Mesothelial cell of epicardium (in vitro differentiated cells): ENCODE measurements at regions not wholly inside any gene's neighbourhood (a gene's known extent, or its start where the extent isn't known, plus 50 kb on each side); places are given as distances from the start of the nearest gene placed in this dataset.
A peak's percentile ranks its signal among the peaks of the same experiment; 100 is the strongest.

Experiments used
- DNase-seq, 2 experiments: peaks; one replicate each; pipeline ENCODE4 v3.0.0; 2021; ENCODE audit warnings: low spot score in 2 of 2; ENCODE audit not compliant: unreplicated experiment in 2 of 2
- H3K27ac Mint-ChIP-seq: 2 replicates; pipeline ENCODE4 v1.8.0; 2021; ENCODE audit warnings: mixed read lengths
- H3K27me3 Mint-ChIP-seq: 2 replicates; pipeline ENCODE4 v1.8.0; 2021; ENCODE audit warnings: low read depth, mixed read lengths
- H3K36me3 Mint-ChIP-seq: 2 replicates; pipeline ENCODE4 v1.8.0; 2021; ENCODE audit warnings: mixed read lengths
- H3K4me1 Mint-ChIP-seq: 2 replicates; pipeline ENCODE4 v1.8.0; 2021; ENCODE audit warnings: mixed read lengths
- H3K4me3 Mint-ChIP-seq: 2 replicates; pipeline ENCODE4 v1.8.0; 2021; ENCODE audit warnings: mild to moderate bottlenecking, moderate library complexity, mixed read lengths
- H3K9me3 Mint-ChIP-seq: 2 replicates; pipeline ENCODE4 v1.8.0; 2021; ENCODE audit warnings: mixed read lengths
- TF ChIP-seq, protein P1 (sequence below): fragments of 200-600 bp; sonication (generic); IDR thresholded peaks from one replicate; pipeline ENCODE4 v1.5.0; 2021; ENCODE audit warnings: antibody characterized with exemption; ENCODE audit not compliant: unreplicated experiment

- Mint-ChIP-seq H3K9me3 (peaks cover 11% of the 10 kb centered on the region), H3K27me3 (peaks cover 1% of the 10 kb centered on the region), H3K4me1 (peaks cover 14% of the 10 kb centered on the region), H3K36me3 (no peaks in the 10 kb centered on the region), H3K4me3 (no peak overlapping the region), H3K27ac (no peak overlapping the region)
- TF ChIP-seq, protein P1, sequence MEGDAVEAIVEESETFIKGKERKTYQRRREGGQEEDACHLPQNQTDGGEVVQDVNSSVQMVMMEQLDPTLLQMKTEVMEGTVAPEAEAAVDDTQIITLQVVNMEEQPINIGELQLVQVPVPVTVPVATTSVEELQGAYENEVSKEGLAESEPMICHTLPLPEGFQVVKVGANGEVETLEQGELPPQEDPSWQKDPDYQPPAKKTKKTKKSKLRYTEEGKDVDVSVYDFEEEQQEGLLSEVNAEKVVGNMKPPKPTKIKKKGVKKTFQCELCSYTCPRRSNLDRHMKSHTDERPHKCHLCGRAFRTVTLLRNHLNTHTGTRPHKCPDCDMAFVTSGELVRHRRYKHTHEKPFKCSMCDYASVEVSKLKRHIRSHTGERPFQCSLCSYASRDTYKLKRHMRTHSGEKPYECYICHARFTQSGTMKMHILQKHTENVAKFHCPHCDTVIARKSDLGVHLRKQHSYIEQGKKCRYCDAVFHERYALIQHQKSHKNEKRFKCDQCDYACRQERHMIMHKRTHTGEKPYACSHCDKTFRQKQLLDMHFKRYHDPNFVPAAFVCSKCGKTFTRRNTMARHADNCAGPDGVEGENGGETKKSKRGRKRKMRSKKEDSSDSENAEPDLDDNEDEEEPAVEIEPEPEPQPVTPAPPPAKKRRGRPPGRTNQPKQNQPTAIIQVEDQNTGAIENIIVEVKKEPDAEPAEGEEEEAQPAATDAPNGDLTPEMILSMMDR, result no peak
- DNase-seq, result no peak
These were observed 81.4 kb upstream of the HABP2 start for GRCh38 chr10:113471241-113471996.

DNA sequence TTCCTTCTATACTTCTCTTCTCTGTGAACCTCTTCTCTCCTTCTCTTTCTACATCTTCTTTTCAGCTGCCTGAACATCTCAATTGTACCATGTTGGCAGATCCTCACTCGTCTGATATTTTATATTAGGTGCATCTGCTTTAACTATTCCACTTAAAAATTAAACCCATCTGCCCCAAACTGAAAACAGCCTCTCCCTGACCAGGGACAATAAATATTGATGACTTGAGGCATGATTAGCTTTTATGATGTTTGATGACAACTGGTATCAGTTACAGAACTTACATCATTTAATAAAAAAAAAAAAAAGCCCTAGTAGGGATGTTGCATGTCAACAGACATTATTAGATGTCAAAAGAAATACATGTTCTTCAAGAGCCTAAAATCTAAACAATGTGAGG lies 79.8 kb upstream of the HABP2 start:
- Mint-ChIP-seq H3K27me3 (peaks cover 1% of the 10 kb centered on the region), H3K36me3 (no peaks in the 10 kb centered on the region), H3K4me3 (no peak overlapping the region), H3K9me3 (peaks cover 8% of the 10 kb centered on the region), H3K4me1 (peaks cover 14% of the 10 kb centered on the region), H3K27ac (no peak overlapping the region)
- DNase-seq, result no peak
- TF ChIP-seq, protein P1, result no peak

DNA sequence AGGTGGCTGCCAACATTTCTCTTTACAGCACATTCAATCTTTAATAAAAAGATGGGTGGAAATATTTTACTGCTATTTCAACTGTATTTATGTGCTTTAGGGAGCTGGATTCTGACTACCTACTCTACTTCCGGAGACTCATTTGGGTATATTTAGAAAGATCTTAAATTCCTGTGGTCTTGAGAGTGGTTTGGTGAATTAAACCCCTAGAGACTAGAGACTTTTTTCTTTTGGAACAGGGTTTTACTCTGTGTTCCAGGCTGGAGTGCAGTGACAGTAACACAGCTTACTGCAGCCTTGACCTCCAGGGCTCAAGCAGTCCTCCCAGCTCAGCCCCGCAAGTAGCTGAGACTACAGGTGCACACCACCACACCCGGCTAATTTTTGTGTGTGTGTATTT lies 79.0 kb upstream of the HABP2 start:
- Mint-ChIP-seq H3K27me3 (peaks cover 1% of the 10 kb centered on the region), H3K9me3 (peaks cover 16% of the 10 kb centered on the region), H3K36me3 (no peaks in the 10 kb centered on the region), H3K4me1 (peaks cover 14% of the 10 kb centered on the region), H3K4me3 (no peak overlapping the region), H3K27ac (no peak overlapping the region)
- DNase-seq, result no peak
- TF ChIP-seq, protein P1, result no peak

DNA sequence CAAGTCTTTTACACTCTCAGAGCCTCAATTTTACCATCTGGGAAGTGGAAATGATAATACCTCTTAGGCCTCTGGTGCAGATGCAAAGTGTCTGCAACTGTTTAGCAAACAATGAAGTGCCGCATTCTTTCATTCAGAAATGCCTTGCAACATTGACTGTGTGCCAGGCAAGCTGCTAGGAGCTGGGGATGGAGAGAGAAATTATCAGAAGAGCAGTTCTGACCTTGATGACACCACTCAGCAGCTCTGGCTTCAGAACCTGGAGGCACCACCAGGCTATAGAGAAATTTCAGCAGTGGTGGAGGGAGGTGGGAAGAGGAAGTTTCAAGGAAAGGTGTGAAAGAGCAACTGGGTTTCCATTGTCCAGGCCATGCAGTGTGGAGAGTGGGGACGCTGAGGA lies 78.1 kb upstream of the HABP2 start:
- peaks cover 14% of the 10 kb centered on the region for H3K4me1 Mint-ChIP-seq
- H3K4me3 Mint-ChIP-seq, result no peak overlapping the region
- peaks cover 1% of the 10 kb centered on the region for H3K27me3 Mint-ChIP-seq
- H3K9me3 Mint-ChIP-seq, result peaks cover 21% of the 10 kb centered on the region
- no peaks in the 10 kb centered on the region for H3K36me3 Mint-ChIP-seq
- TF ChIP-seq, protein P1, result no peak
- no peak overlapping the region for H3K27ac Mint-ChIP-seq
- no peak for DNase-seq

DNA sequence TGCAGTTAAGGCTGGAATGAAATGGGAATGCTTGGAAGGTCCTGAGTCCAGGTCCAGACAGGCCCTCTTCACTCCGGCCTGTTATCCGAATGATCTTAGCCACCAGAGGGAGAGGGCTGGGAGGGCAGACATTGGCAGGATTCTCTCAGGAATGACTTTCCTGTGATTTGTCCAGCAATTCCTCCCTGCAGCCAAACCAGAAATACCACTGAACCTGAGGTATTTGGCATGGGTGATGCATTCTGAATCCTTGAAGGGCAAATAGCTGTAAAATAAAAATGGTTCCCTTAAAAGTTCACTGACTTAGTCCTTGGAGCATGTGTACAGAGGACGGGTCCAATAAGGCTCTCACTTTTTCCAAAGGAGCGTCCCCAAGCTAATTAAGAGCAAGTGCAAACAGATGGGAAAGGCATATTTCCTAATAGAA lies 77.5 kb upstream of the HABP2 start:
- TF ChIP-seq, protein P1, result no peak
- DNase-seq, result no peak
- peaks cover 27% of the 10 kb centered on the region for H3K9me3 Mint-ChIP-seq
- peaks cover 1% of the 10 kb centered on the region for H3K27me3 Mint-ChIP-seq
- H3K36me3 Mint-ChIP-seq, result peaks cover 2% of the 10 kb centered on the region
- peak overlapping the region; percentile 14 for H3K27ac Mint-ChIP-seq
- H3K4me1 Mint-ChIP-seq, result peaks cover 14% of the 10 kb centered on the region
- H3K4me3 Mint-ChIP-seq, result no peak overlapping the region
